Trophoblast cell (in vitro differentiated cells and primary cell): ENCODE measurements at regions not wholly inside any gene's neighbourhood (a gene's known extent, or its start where the extent isn't known, plus 50 kb on each side); places are given as distances from the start of the nearest gene placed in this dataset.

Experiments
- DNase-seq, 2 donors: peaks; one replicate each; pipeline ENCODE4 v3.0.0-alpha.2; 2016
- H2AFZ ChIP-seq: 2 replicates; pipeline ENCODE4 v1.6.1; 2013; ENCODE audit warnings: low read length, moderate library complexity, mild to moderate bottlenecking; ENCODE audit not compliant: insufficient read depth, poor library complexity
- H2AK5ac ChIP-seq: 2 replicates; pipeline ENCODE4 v1.6.1; 2013; ENCODE audit warnings: mild to moderate bottlenecking, low read length
- H2BK120ac ChIP-seq: 2 replicates; pipeline ENCODE4 v1.6.1; 2013; ENCODE audit warnings: low read length, mild to moderate bottlenecking, moderate library complexity; ENCODE audit not compliant: insufficient read depth, poor library complexity
- H2BK12ac ChIP-seq: 2 replicates; pipeline ENCODE4 v1.6.1; 2013; ENCODE audit warnings: mild to moderate bottlenecking, low read length, moderate library complexity
- H2BK5ac ChIP-seq: 2 replicates; pipeline ENCODE4 v1.6.1; 2013; ENCODE audit warnings: low read length, low read depth, moderate library complexity, mild to moderate bottlenecking; ENCODE audit not compliant: poor library complexity
- H3K14ac ChIP-seq: 2 replicates; pipeline ENCODE4 v1.6.1; 2013; ENCODE audit warnings: mild to moderate bottlenecking, low read length
- H3K18ac ChIP-seq: 2 replicates; pipeline ENCODE4 v1.6.1; 2013; ENCODE audit warnings: mild to moderate bottlenecking, low read length
- H3K23ac ChIP-seq: 2 replicates; pipeline ENCODE4 v1.6.1; 2013; ENCODE audit warnings: low read length
- H3K27ac ChIP-seq: 2 replicates; pipeline ENCODE4 v1.5.1; 2013; ENCODE audit warnings: low read depth, mild to moderate bottlenecking, inconsistent platforms, low read length, moderate library complexity
- H3K27me3 ChIP-seq: 2 replicates; pipeline ENCODE4 v1.6.1; 2013; ENCODE audit warnings: inconsistent platforms, mild to moderate bottlenecking, low read length, moderate library complexity; ENCODE audit not compliant: insufficient read depth
- H3K36me3 ChIP-seq, 2 experiments: 1 replicate in 1 of 2; 2 replicates in 1 of 2; pipeline ENCODE4 v1.6.1; 2013; ENCODE audit warnings: low read length in 2 of 2, mild to moderate bottlenecking in 2 of 2, moderate library complexity in 1 of 2; ENCODE audit not compliant: insufficient read depth in 2 of 2, control insufficient read depth in 1 of 2
- H3K4ac ChIP-seq: 2 replicates; pipeline ENCODE4 v1.6.1; 2013; ENCODE audit warnings: low read depth, mild to moderate bottlenecking, low read length, moderate library complexity
- H3K4me1 ChIP-seq, 2 experiments: 1 replicate in 1 of 2; 2 replicates in 1 of 2; pipeline ENCODE4 v1.6.1; 2013; ENCODE audit warnings: low read length in 2 of 2, mild to moderate bottlenecking in 2 of 2, moderate library complexity in 1 of 2; ENCODE audit not compliant: insufficient read depth in 2 of 2, control insufficient read depth in 1 of 2
- H3K4me2 ChIP-seq: 2 replicates; pipeline ENCODE4 v1.6.1; 2013; ENCODE audit warnings: inconsistent platforms, mild to moderate bottlenecking, low read length, moderate library complexity
- H3K4me3 ChIP-seq: 2 replicates; pipeline ENCODE4 v1.5.1; 2013; ENCODE audit warnings: mild to moderate bottlenecking, low read depth, low read length, inconsistent platforms
- H3K79me1 ChIP-seq: one replicate; pipeline ENCODE4 v1.6.1; 2013; ENCODE audit warnings: low read length
- H3K79me2 ChIP-seq: 2 replicates; pipeline ENCODE4 v1.6.1; 2013; ENCODE audit warnings: low read length, mild to moderate bottlenecking; ENCODE audit not compliant: control insufficient read depth, insufficient read depth, poor library complexity
- H3K9ac ChIP-seq: 2 replicates; pipeline ENCODE4 v1.6.1; 2013; ENCODE audit warnings: mild to moderate bottlenecking, low read length
- H3K9me3 ChIP-seq: 2 replicates; pipeline ENCODE4 v1.6.1; 2013; ENCODE audit warnings: low read depth, mild to moderate bottlenecking, control low read depth, inconsistent platforms, low read length; ENCODE audit not compliant: insufficient read depth
- H4K12ac ChIP-seq: 2 replicates; pipeline ENCODE4 v1.6.1; 2013; ENCODE audit warnings: low read depth, mild to moderate bottlenecking, low read length, moderate library complexity
- H4K8ac ChIP-seq: 2 replicates; pipeline ENCODE4 v1.6.1; 2013; ENCODE audit warnings: low read depth, mild to moderate bottlenecking, low read length, moderate library complexity
- H4K91ac ChIP-seq: one replicate; pipeline ENCODE4 v1.6.1; 2013; ENCODE audit warnings: low read depth, mild to moderate bottlenecking, low read length, moderate library complexity
- WGBS: extraction: QIAGEN DNeasy Blood & Tissue Kit; methylation state at CpG from one replicate; pipeline ENCODE4 v1.1.7; 2013; ENCODE audit warnings: missing lambda C conversion rate; ENCODE audit not compliant: insufficient read length, insufficient coverage; ENCODE audit errors: extremely low coverage; 5-methylcytosine and 5-hydroxymethylcytosine counted together

GRCh38 chr10:78563314-78563713, 505.5 kb upstream of the ZMIZ1 start:
- Histone ChIP-seq H3K9me3 (no peaks in the 10 kb centered on the region), H3K4me2 (no peak overlapping the region)
- WGBS = no CpG with 5 or more reads among the region's 2 CpGs

GRCh38 chr10:78565841-78566240, 502.9 kb upstream of the ZMIZ1 start:
- Histone ChIP-seq H2BK120ac (peak overlapping the region; percentile 79), H3K9ac (no peak overlapping the region), H3K27ac (peak overlapping the region; percentile 92), H3K79me1 (peaks cover 45% of the 10 kb centered on the region), H3K36me3 (no peaks in the 10 kb centered on the region), H3K4ac (no peak overlapping the region), H2AK5ac (peak overlapping the region; percentile 48), H2AFZ (no peak overlapping the region), H4K91ac (peak overlapping the region; percentile 91), H3K27me3 (no peaks in the 10 kb centered on the region), H4K8ac (no peak overlapping the region), H3K14ac (peak overlapping the region; percentile 46), H4K12ac (no peak overlapping the region), H2BK12ac (peak overlapping the region; percentile 72), H3K23ac (no peak overlapping the region), H3K79me2 (peaks cover 4% of the 10 kb centered on the region), H3K18ac (peak overlapping the region; percentile 44), H3K4me3 (no peak overlapping the region), H3K4me1 (peaks cover 27 to 37% of the 10 kb centered on the region in 2 experiments), H2BK5ac (peak overlapping the region; percentile 45), H3K9me3 (no peaks in the 10 kb centered on the region), H3K4me2 (no peak overlapping the region)
- no CpG with 5 or more reads among the region's 4 CpGs for WGBS
- no peak for DNase-seq

More at GRCh38 chr10:78563314-78563713, 505.5 kb upstream of the ZMIZ1 start:
- no peaks in the 10 kb centered on the region for H3K27me3 ChIP-seq
- no peaks in the 10 kb centered on the region for H3K36me3 ChIP-seq
- H2AK5ac ChIP-seq = no peak overlapping the region
- no peak overlapping the region for H3K14ac ChIP-seq
- no peak overlapping the region for H4K8ac ChIP-seq
- no peak overlapping the region for H2AFZ ChIP-seq
- H3K79me2 ChIP-seq = peaks cover 2% of the 10 kb centered on the region
- H3K4me1 ChIP-seq = peaks cover 14 to 25% of the 10 kb centered on the region in 2 experiments
- H3K27ac ChIP-seq = no peak overlapping the region
- H3K4me3 ChIP-seq = no peak overlapping the region
- H3K18ac ChIP-seq = no peak overlapping the region
- peak overlapping the region; percentile 5 for H2BK120ac ChIP-seq
- H3K23ac ChIP-seq = no peak overlapping the region
- H4K12ac ChIP-seq = no peak overlapping the region
- peak overlapping the region; percentile 68 for H4K91ac ChIP-seq
- H2BK5ac ChIP-seq = peak overlapping the region; percentile 47
- peaks cover 28% of the 10 kb centered on the region for H3K79me1 ChIP-seq
- DNase-seq = no peak
- H2BK12ac ChIP-seq = peak overlapping the region; percentile 9
- no peak overlapping the region for H3K9ac ChIP-seq
- H3K4ac ChIP-seq = no peak overlapping the region

- DNase-seq = peak in 1 of 2 donors; percentile 34
- Histone ChIP-seq H3K9me3 (no peaks in the 10 kb centered on the region), H3K23ac (no peak overlapping the region), H3K79me2 (peaks cover 4% of the 10 kb centered on the region), H3K27me3 (no peaks in the 10 kb centered on the region), H3K79me1 (peaks cover 52% of the 10 kb centered on the region), H3K4me3 (no peak overlapping the region), H4K91ac (peak overlapping the region; percentile 90), H2AK5ac (peak overlapping the region; percentile 66), H2BK12ac (peak overlapping the region; percentile 74), H2BK5ac (peak overlapping the region; percentile 94), H3K36me3 (no peaks in the 10 kb centered on the region), H3K18ac (no peak overlapping the region), H2BK120ac (peak overlapping the region; percentile 90), H3K4me2 (peak overlapping the region; percentile 35), H3K4ac (no peak overlapping the region), H4K8ac (peak overlapping the region; percentile 51), H3K14ac (peak overlapping the region; percentile 82), H3K4me1 (peaks cover 33 to 43% of the 10 kb centered on the region in 2 experiments), H4K12ac (no peak overlapping the region), H3K27ac (peak overlapping the region; percentile 93), H3K9ac (no peak overlapping the region), H2AFZ (peak overlapping the region; percentile 45)
- WGBS = no CpG with 5 or more reads among the region's 8 CpGs
Measured at GRCh38 chr10:78566284-78567111, 502.3 kb upstream of the ZMIZ1 start.

GRCh38 chr10:78567680-78568455, 500.9 kb upstream of the ZMIZ1 start:
- Histone ChIP-seq H3K79me2 (peaks cover 7% of the 10 kb centered on the region), H4K8ac (peak overlapping the region; percentile 44), H3K23ac (peak overlapping the region; percentile 10), H3K27ac (peak overlapping the region; percentile 93), H3K4me3 (no peak overlapping the region), H3K9me3 (no peaks in the 10 kb centered on the region), H2AK5ac (peak overlapping the region; percentile 28), H3K14ac (peak overlapping the region; percentile 87), H2AFZ (no peak overlapping the region), H4K12ac (no peak overlapping the region), H3K36me3 (no peaks in the 10 kb centered on the region), H3K18ac (peak overlapping the region; percentile 64), H2BK5ac (peak overlapping the region; percentile 35), H3K9ac (no peak overlapping the region), H3K4ac (peak overlapping the region; percentile 16), H2BK120ac (peak overlapping the region; percentile 90), H2BK12ac (peak overlapping the region; percentile 81), H4K91ac (peak overlapping the region; percentile 90), H3K4me2 (no peak overlapping the region), H3K27me3 (no peaks in the 10 kb centered on the region), H3K79me1 (peaks cover 61% of the 10 kb centered on the region), H3K4me1 (peaks cover 36 to 44% of the 10 kb centered on the region in 2 experiments)
- peak in 1 of 2 donors; percentile 27 for DNase-seq
- WGBS = no CpG with 5 or more reads among the region's 10 CpGs
